H9 (cell line): ENCODE measurements at regions not wholly inside any gene's neighbourhood (a gene's known extent, or its start where the extent isn't known, plus 50 kb on each side); places are given as distances from the start of the nearest gene placed in this dataset.

ENCODE experiments used
- DNase-seq: peaks from one replicate; pipeline ENCODE4 v3.0.0-alpha.2; 2017
- H2AFZ ChIP-seq: one replicate; pipeline ENCODE4 v1.6.1; 2013; ENCODE audit warnings: mild to moderate bottlenecking, low read length, control low read depth, moderate library complexity
- H2AK5ac ChIP-seq: 2 replicates; pipeline ENCODE4 v1.6.1; 2013; ENCODE audit warnings: low read length, control low read depth, mixed read lengths; ENCODE audit not compliant: insufficient read length
- H2BK120ac ChIP-seq: one replicate; pipeline ENCODE4 v1.6.1; 2013; ENCODE audit warnings: low read depth, mild to moderate bottlenecking, low read length, control low read depth, inconsistent platforms; ENCODE audit not compliant: poor library complexity, severe bottlenecking
- H2BK12ac ChIP-seq: 2 replicates; pipeline ENCODE4 v1.6.1; 2013; ENCODE audit warnings: low read length, control low read depth, mixed read lengths, low read depth; ENCODE audit not compliant: insufficient read length
- H2BK15ac ChIP-seq: 2 replicates; pipeline ENCODE4 v1.6.1; 2013; ENCODE audit warnings: low read depth, low read length, control low read depth
- H2BK20ac ChIP-seq: one replicate; pipeline ENCODE4 v1.6.1; 2013; ENCODE audit warnings: low read depth, mild to moderate bottlenecking, low read length, control low read depth, inconsistent platforms; ENCODE audit not compliant: poor library complexity, severe bottlenecking
- H2BK5ac ChIP-seq: 2 replicates; pipeline ENCODE4 v1.6.1; 2013; ENCODE audit warnings: low read length, control low read depth, mixed read lengths; ENCODE audit not compliant: insufficient read length
- H3K14ac ChIP-seq: 2 replicates; pipeline ENCODE4 v1.6.1; 2013; ENCODE audit warnings: low read length, control low read depth; ENCODE audit not compliant: insufficient read depth
- H3K18ac ChIP-seq: 2 replicates; pipeline ENCODE4 v1.6.1; 2013; ENCODE audit warnings: low read depth, mild to moderate bottlenecking, mixed read lengths, low read length, control low read depth; ENCODE audit not compliant: insufficient read length
- H3K23ac ChIP-seq: 2 replicates; pipeline ENCODE4 v1.6.1; 2013; ENCODE audit warnings: low read length, control low read depth, mixed read lengths, low read depth; ENCODE audit not compliant: insufficient read length
- H3K23me2 ChIP-seq: 2 replicates; pipeline ENCODE4 v1.6.1; 2013; ENCODE audit warnings: low read depth, mild to moderate bottlenecking, mixed read lengths, low read length, control low read depth; ENCODE audit not compliant: insufficient read length, poor library complexity, severe bottlenecking
- H3K27ac ChIP-seq: 2 replicates; pipeline ENCODE4 v1.5.1; 2013; ENCODE audit warnings: low read length, control low read depth, mixed read lengths, low read depth; ENCODE audit not compliant: insufficient read length
- H3K27me3 ChIP-seq: 2 replicates; pipeline ENCODE4 v1.6.1; 2013; ENCODE audit warnings: low read length, control low read depth, inconsistent platforms; ENCODE audit not compliant: insufficient read depth
- H3K4ac ChIP-seq: 2 replicates; pipeline ENCODE4 v1.6.1; 2013; ENCODE audit warnings: low read depth, mild to moderate bottlenecking, control low read depth, inconsistent platforms, low read length, moderate library complexity
- H3K4me1 ChIP-seq: 2 replicates; pipeline ENCODE4 v1.6.1; 2013; ENCODE audit warnings: low read length, control low read depth, inconsistent platforms; ENCODE audit not compliant: insufficient read depth
- H3K4me2 ChIP-seq: 2 replicates; pipeline ENCODE4 v1.6.1; 2013; ENCODE audit warnings: low read length, control low read depth, mixed read lengths; ENCODE audit not compliant: insufficient read length, insufficient read depth
- H3K56ac ChIP-seq: 2 replicates; pipeline ENCODE4 v1.6.1; 2013; ENCODE audit warnings: low read depth, mild to moderate bottlenecking, mixed read lengths, low read length, control low read depth; ENCODE audit not compliant: insufficient read length
- H3K79me1 ChIP-seq: 2 replicates; pipeline ENCODE4 v1.6.1; 2013; ENCODE audit warnings: low read depth, mild to moderate bottlenecking, moderate library complexity, low read length, control low read depth, inconsistent platforms; ENCODE audit not compliant: insufficient read depth, poor library complexity, severe bottlenecking
- H3K79me2 ChIP-seq: 2 replicates; pipeline ENCODE4 v1.6.1; 2013; ENCODE audit warnings: low read length, control low read depth, inconsistent platforms; ENCODE audit not compliant: insufficient read depth
- H3K9ac ChIP-seq: 2 replicates; pipeline ENCODE4 v1.6.1; 2013; ENCODE audit warnings: low read length, control low read depth, mixed read lengths; ENCODE audit not compliant: insufficient read length; ENCODE audit errors: extremely low read depth
- H3K9me3 ChIP-seq: one replicate; pipeline ENCODE4 v1.6.1; 2013; ENCODE audit warnings: low read depth, low read length, inconsistent platforms; ENCODE audit not compliant: control insufficient read depth
- H3T11ph ChIP-seq: one replicate; pipeline ENCODE4 v1.6.1; 2013; ENCODE audit warnings: mild to moderate bottlenecking, low read length, control low read depth, inconsistent platforms
- H4K20me1 ChIP-seq: one replicate; pipeline ENCODE4 v1.6.1; 2013; ENCODE audit not compliant: control insufficient read depth, insufficient read length, insufficient read depth
- H4K5ac ChIP-seq: 2 replicates; pipeline ENCODE4 v1.6.1; 2013; ENCODE audit warnings: low read depth, mild to moderate bottlenecking, mixed read lengths, low read length, control low read depth; ENCODE audit not compliant: insufficient read length
- H4K8ac ChIP-seq: replicated peaks from 2 replicates; pipeline ENCODE4 v1.6.1; 2013; ENCODE audit warnings: low read length, control low read depth, mixed read lengths, low read depth; ENCODE audit not compliant: insufficient read length
- H4K91ac ChIP-seq: 2 replicates; pipeline ENCODE4 v1.6.1; 2013; ENCODE audit warnings: low read depth, mild to moderate bottlenecking, moderate library complexity, mixed read lengths, low read length, control low read depth; ENCODE audit not compliant: insufficient read length
- H3K27ac Mint-ChIP-seq, 3 experiments: 2 replicates in 2 of 3; 3 replicates in 1 of 3; pipeline ENCODE4 v1.8.0; 2020 to 2021; ENCODE audit warnings: mixed read lengths in 3 of 3, mild to moderate bottlenecking in 1 of 3, moderate library complexity in 1 of 3
- H3K27me3 Mint-ChIP-seq: 2 replicates; pipeline ENCODE4 v1.8.0; 2021; ENCODE audit warnings: low read depth, mild to moderate bottlenecking, moderate library complexity, mixed read lengths
- H3K36me3 Mint-ChIP-seq, 3 experiments: 2 replicates in 2 of 3; 3 replicates in 1 of 3; pipeline ENCODE4 v1.8.0; 2020 to 2021; ENCODE audit warnings: low read depth in 3 of 3, mixed read lengths in 3 of 3; ENCODE audit not compliant: insufficient read depth in 1 of 3
- H3K4me1 Mint-ChIP-seq, 2 experiments: 2 replicates each; pipeline ENCODE4 v1.8.0; 2020; ENCODE audit warnings: mixed read lengths in 2 of 2
- H3K4me3 Mint-ChIP-seq, 2 experiments: 2 replicates in 1 of 2; 3 replicates in 1 of 2; pipeline ENCODE4 v1.8.0; 2020 to 2021; ENCODE audit warnings: mild to moderate bottlenecking in 2 of 2, mixed read lengths in 2 of 2, moderate library complexity in 1 of 2
- H3K9me3 Mint-ChIP-seq, 2 experiments: 2 replicates in 1 of 2; 3 replicates in 1 of 2; pipeline ENCODE4 v1.8.0; 2020; ENCODE audit warnings: mild to moderate bottlenecking in 2 of 2, mixed read lengths in 2 of 2, moderate library complexity in 1 of 2
- WGBS: extraction: QIAGEN DNeasy Blood & Tissue Kit; methylation state at CpG from one replicate; pipeline ENCODE4 v1.1.7; 2013; ENCODE audit warnings: missing lambda C conversion rate, low lambda C conversion rate, mixed read lengths; ENCODE audit not compliant: insufficient read length; ENCODE audit errors: extremely low coverage; 5-methylcytosine and 5-hydroxymethylcytosine counted together
- TF ChIP-seq, protein P1 (sequence below): fragments of 200-600 bp; sonication (generic); conservative IDR thresholded peaks from 3 replicates; pipeline ENCODE4 v1.8.0; 2021; ENCODE audit warnings: antibody characterized with exemption, mild to moderate bottlenecking

DNA sequence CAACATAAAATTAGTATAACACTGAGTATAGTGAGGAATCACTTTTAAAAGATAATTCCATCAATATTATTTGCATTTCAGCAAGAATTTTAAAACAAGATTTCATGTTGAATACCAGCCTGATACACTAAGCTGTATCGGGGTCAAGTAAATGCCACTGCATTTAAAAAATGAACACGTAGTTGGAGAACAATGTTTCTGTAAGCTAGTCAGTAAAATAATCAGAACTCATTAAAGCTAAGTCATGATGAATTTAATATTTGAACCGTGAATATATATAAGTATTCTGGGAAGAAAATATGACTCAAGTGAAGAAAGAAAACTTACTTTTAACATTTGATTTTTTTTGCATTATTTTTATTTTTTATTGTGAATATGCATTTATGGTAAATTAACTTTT lies 611.0 kb upstream of the PABPC4L start:
- no CpG with 5 or more reads among the region's 3 CpGs for WGBS
- H3K4me2 ChIP-seq = no peak overlapping the region
- no peak overlapping the region for H3K4ac ChIP-seq
- no peak overlapping the region for H3K23ac ChIP-seq
- H3K9ac ChIP-seq = no peak overlapping the region
- no peak overlapping the region for H2BK120ac ChIP-seq
- H2BK12ac ChIP-seq = no peak overlapping the region
- Mint-ChIP-seq H3K4me1 (no peaks in the 10 kb centered on the region), H3K27me3 (no peaks in the 10 kb centered on the region), H3K27ac (no peak overlapping the region), H3K4me3 (no peak overlapping the region), H3K9me3 (peaks cover 10 to 11% of the 10 kb centered on the region in 2 experiments), H3K36me3 (peaks cover 6 to 21% (median 15%) of the 10 kb centered on the region in 3 experiments)
- H2BK20ac ChIP-seq = no peak overlapping the region
- no peak overlapping the region for H4K5ac ChIP-seq
- no peak overlapping the region for H3K27ac ChIP-seq
- H4K91ac ChIP-seq = no peak overlapping the region
- H3K14ac ChIP-seq = no peak overlapping the region
- TF ChIP-seq, protein P1, sequence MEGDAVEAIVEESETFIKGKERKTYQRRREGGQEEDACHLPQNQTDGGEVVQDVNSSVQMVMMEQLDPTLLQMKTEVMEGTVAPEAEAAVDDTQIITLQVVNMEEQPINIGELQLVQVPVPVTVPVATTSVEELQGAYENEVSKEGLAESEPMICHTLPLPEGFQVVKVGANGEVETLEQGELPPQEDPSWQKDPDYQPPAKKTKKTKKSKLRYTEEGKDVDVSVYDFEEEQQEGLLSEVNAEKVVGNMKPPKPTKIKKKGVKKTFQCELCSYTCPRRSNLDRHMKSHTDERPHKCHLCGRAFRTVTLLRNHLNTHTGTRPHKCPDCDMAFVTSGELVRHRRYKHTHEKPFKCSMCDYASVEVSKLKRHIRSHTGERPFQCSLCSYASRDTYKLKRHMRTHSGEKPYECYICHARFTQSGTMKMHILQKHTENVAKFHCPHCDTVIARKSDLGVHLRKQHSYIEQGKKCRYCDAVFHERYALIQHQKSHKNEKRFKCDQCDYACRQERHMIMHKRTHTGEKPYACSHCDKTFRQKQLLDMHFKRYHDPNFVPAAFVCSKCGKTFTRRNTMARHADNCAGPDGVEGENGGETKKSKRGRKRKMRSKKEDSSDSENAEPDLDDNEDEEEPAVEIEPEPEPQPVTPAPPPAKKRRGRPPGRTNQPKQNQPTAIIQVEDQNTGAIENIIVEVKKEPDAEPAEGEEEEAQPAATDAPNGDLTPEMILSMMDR = no peak
- H4K8ac ChIP-seq = no peak overlapping the region
- H3T11ph ChIP-seq = no peak overlapping the region
- no peak overlapping the region for H3K56ac ChIP-seq
- H4K20me1 ChIP-seq = no peaks in the 10 kb centered on the region
- no peaks in the 10 kb centered on the region for H3K27me3 ChIP-seq
- no peak for DNase-seq
- H2AK5ac ChIP-seq = no peak overlapping the region
- H3K9me3 ChIP-seq = peaks cover 10% of the 10 kb centered on the region
- no peak overlapping the region for H3K18ac ChIP-seq
- no peaks in the 10 kb centered on the region for H3K4me1 ChIP-seq
- H3K79me1 ChIP-seq = no peaks in the 10 kb centered on the region
- no peak overlapping the region for H2BK5ac ChIP-seq
- no peak overlapping the region for H2AFZ ChIP-seq
- H2BK15ac ChIP-seq = no peak overlapping the region
- H3K79me2 ChIP-seq = no peaks in the 10 kb centered on the region
- no peaks in the 10 kb centered on the region for H3K23me2 ChIP-seq
